ENCODE measurements at regions not wholly inside any gene's neighbourhood (a gene's known extent, or its start where the extent isn't known, plus 50 kb on each side); places are given as distances from the start of the nearest gene placed in this dataset.

- H3K27me3 Mint-ChIP-seq, result peaks cover 1% of the 10 kb centered on the region
- H3K4me1 Mint-ChIP-seq, result no peaks in the 10 kb centered on the region
- H3K36me3 Mint-ChIP-seq, result no peaks in the 10 kb centered on the region
- no peak overlapping the region for H3K4me3 Mint-ChIP-seq
- H3K9me3 Mint-ChIP-seq, result peaks cover 12% of the 10 kb centered on the region
- H3K27ac Mint-ChIP-seq, result no peak overlapping the region
Observed at GRCh38 chr1:72930528-72930927, 648.2 kb upstream of the NEGR1 start.

GRCh38 chr1:72918940-72919339 lies 636.6 kb upstream of the NEGR1 start:
- no peaks in the 10 kb centered on the region for H3K27me3 Mint-ChIP-seq
- no peaks in the 10 kb centered on the region for H3K9me3 Mint-ChIP-seq
- H3K27ac Mint-ChIP-seq, result no peak overlapping the region
- H3K36me3 Mint-ChIP-seq, result no peaks in the 10 kb centered on the region
- H3K4me1 Mint-ChIP-seq, result no peaks in the 10 kb centered on the region
- H3K4me3 Mint-ChIP-seq, result no peak overlapping the region

- Mint-ChIP-seq H3K9me3 (no peaks in the 10 kb centered on the region), H3K27me3 (no peaks in the 10 kb centered on the region), H3K4me1 (no peaks in the 10 kb centered on the region), H3K4me3 (no peak overlapping the region), H3K27ac (no peak overlapping the region), H3K36me3 (no peaks in the 10 kb centered on the region)
Observed at GRCh38 chr1:72917920-72918319, 635.6 kb upstream of the NEGR1 start.

GRCh38 chr1:72915581-72915980 lies 633.2 kb upstream of the NEGR1 start:
- H3K9me3 Mint-ChIP-seq, result no peaks in the 10 kb centered on the region
- no peaks in the 10 kb centered on the region for H3K27me3 Mint-ChIP-seq
- no peak overlapping the region for H3K27ac Mint-ChIP-seq
- no peaks in the 10 kb centered on the region for H3K4me1 Mint-ChIP-seq
- no peak overlapping the region for H3K4me3 Mint-ChIP-seq
- no peaks in the 10 kb centered on the region for H3K36me3 Mint-ChIP-seq

GRCh38 chr1:72911656-72912055 lies 629.3 kb upstream of the NEGR1 start:
- no peak overlapping the region for H3K4me3 Mint-ChIP-seq
- no peaks in the 10 kb centered on the region for H3K4me1 Mint-ChIP-seq
- no peak overlapping the region for H3K27ac Mint-ChIP-seq
- no peaks in the 10 kb centered on the region for H3K9me3 Mint-ChIP-seq
- no peaks in the 10 kb centered on the region for H3K36me3 Mint-ChIP-seq
- no peaks in the 10 kb centered on the region for H3K27me3 Mint-ChIP-seq

GRCh38 chr1:72896256-72896655 lies 613.9 kb upstream of the NEGR1 start:
- Mint-ChIP-seq H3K27me3 (no peaks in the 10 kb centered on the region), H3K36me3 (no peaks in the 10 kb centered on the region), H3K4me3 (no peak overlapping the region), H3K9me3 (peaks cover 5% of the 10 kb centered on the region), H3K27ac (no peak overlapping the region), H3K4me1 (no peaks in the 10 kb centered on the region)

GRCh38 chr1:72892461-72892860 lies 610.1 kb upstream of the NEGR1 start:
- Mint-ChIP-seq H3K27ac (no peak overlapping the region), H3K36me3 (no peaks in the 10 kb centered on the region), H3K4me1 (no peaks in the 10 kb centered on the region), H3K9me3 (peaks cover 8% of the 10 kb centered on the region), H3K4me3 (no peak overlapping the region), H3K27me3 (no peaks in the 10 kb centered on the region)

GRCh38 chr1:72891976-72892375 lies 609.6 kb upstream of the NEGR1 start:
- H3K36me3 Mint-ChIP-seq, result no peaks in the 10 kb centered on the region
- no peaks in the 10 kb centered on the region for H3K27me3 Mint-ChIP-seq
- no peak overlapping the region for H3K4me3 Mint-ChIP-seq
- no peak overlapping the region for H3K27ac Mint-ChIP-seq
- no peaks in the 10 kb centered on the region for H3K4me1 Mint-ChIP-seq
- peaks cover 8% of the 10 kb centered on the region for H3K9me3 Mint-ChIP-seq

- no peaks in the 10 kb centered on the region for H3K27me3 Mint-ChIP-seq
- H3K27ac Mint-ChIP-seq, result no peak overlapping the region
- no peaks in the 10 kb centered on the region for H3K4me1 Mint-ChIP-seq
- peaks cover 10% of the 10 kb centered on the region for H3K9me3 Mint-ChIP-seq
- no peak overlapping the region for H3K4me3 Mint-ChIP-seq
- H3K36me3 Mint-ChIP-seq, result no peaks in the 10 kb centered on the region
Observed at GRCh38 chr1:72885841-72886240, 603.5 kb upstream of the NEGR1 start.

GRCh38 chr1:72885017-72885416 lies 602.7 kb upstream of the NEGR1 start:
- H3K4me3 Mint-ChIP-seq, result no peak overlapping the region
- peaks cover 10% of the 10 kb centered on the region for H3K9me3 Mint-ChIP-seq
- no peaks in the 10 kb centered on the region for H3K4me1 Mint-ChIP-seq
- H3K27ac Mint-ChIP-seq, result no peak overlapping the region
- H3K27me3 Mint-ChIP-seq, result no peaks in the 10 kb centered on the region
- no peaks in the 10 kb centered on the region for H3K36me3 Mint-ChIP-seq

GRCh38 chr1:72869873-72870272 lies 587.5 kb upstream of the NEGR1 start:
- H3K27me3 Mint-ChIP-seq, result no peaks in the 10 kb centered on the region
- H3K4me3 Mint-ChIP-seq, result no peak overlapping the region
- no peaks in the 10 kb centered on the region for H3K36me3 Mint-ChIP-seq
- no peaks in the 10 kb centered on the region for H3K4me1 Mint-ChIP-seq
- no peak overlapping the region for H3K27ac Mint-ChIP-seq
- no peaks in the 10 kb centered on the region for H3K9me3 Mint-ChIP-seq

- no peaks in the 10 kb centered on the region for H3K27me3 Mint-ChIP-seq
Observed at GRCh38 chr1:72869441-72869840, 587.1 kb upstream of the NEGR1 start.

GRCh38 chr1:72851597-72851996 lies 569.3 kb upstream of the NEGR1 start:
- Mint-ChIP-seq H3K4me3 (no peak overlapping the region), H3K27ac (no peak overlapping the region), H3K27me3 (no peaks in the 10 kb centered on the region), H3K4me1 (no peaks in the 10 kb centered on the region), H3K9me3 (no peaks in the 10 kb centered on the region), H3K36me3 (no peaks in the 10 kb centered on the region)

More at GRCh38 chr1:72869441-72869840, 587.1 kb upstream of the NEGR1 start:
- H3K9me3 Mint-ChIP-seq, result no peaks in the 10 kb centered on the region
- no peaks in the 10 kb centered on the region for H3K4me1 Mint-ChIP-seq
- H3K36me3 Mint-ChIP-seq, result no peaks in the 10 kb centered on the region
- no peak overlapping the region for H3K27ac Mint-ChIP-seq
- no peak overlapping the region for H3K4me3 Mint-ChIP-seq

GRCh38 chr1:72848997-72849396 lies 566.7 kb upstream of the NEGR1 start:
- Mint-ChIP-seq H3K9me3 (peaks cover 5% of the 10 kb centered on the region), H3K4me1 (no peaks in the 10 kb centered on the region), H3K4me3 (no peak overlapping the region), H3K27ac (no peak overlapping the region), H3K36me3 (no peaks in the 10 kb centered on the region), H3K27me3 (no peaks in the 10 kb centered on the region)

GRCh38 chr1:72847651-72848050 lies 565.3 kb upstream of the NEGR1 start:
- no peaks in the 10 kb centered on the region for H3K4me1 Mint-ChIP-seq
- no peaks in the 10 kb centered on the region for H3K36me3 Mint-ChIP-seq
- H3K4me3 Mint-ChIP-seq, result no peak overlapping the region
- no peak overlapping the region for H3K27ac Mint-ChIP-seq
- peaks cover 5% of the 10 kb centered on the region for H3K9me3 Mint-ChIP-seq
- H3K27me3 Mint-ChIP-seq, result no peaks in the 10 kb centered on the region

- no peak overlapping the region for H3K27ac Mint-ChIP-seq
- H3K4me3 Mint-ChIP-seq, result no peak overlapping the region
- H3K9me3 Mint-ChIP-seq, result peaks cover 5% of the 10 kb centered on the region
- H3K36me3 Mint-ChIP-seq, result no peaks in the 10 kb centered on the region
- no peaks in the 10 kb centered on the region for H3K4me1 Mint-ChIP-seq
- no peaks in the 10 kb centered on the region for H3K27me3 Mint-ChIP-seq
Observed at GRCh38 chr1:72846476-72847278, 564.3 kb upstream of the NEGR1 start.

GRCh38 chr1:72845981-72846380 lies 563.6 kb upstream of the NEGR1 start:
- Mint-ChIP-seq H3K27me3 (no peaks in the 10 kb centered on the region), H3K36me3 (no peaks in the 10 kb centered on the region), H3K9me3 (peaks cover 5% of the 10 kb centered on the region), H3K4me1 (no peaks in the 10 kb centered on the region), H3K4me3 (no peak overlapping the region), H3K27ac (no peak overlapping the region)
